GM13976 (cell line): ENCODE measurements at regions not wholly inside any gene's neighbourhood (a gene's known extent, or its start where the extent isn't known, plus 50 kb on each side); places are given as distances from the start of the nearest gene placed in this dataset.

Experiments
- DNase-seq: peaks from one replicate; pipeline ENCODE4 v3.0.0; 2012; ENCODE audit warnings: low spot score
- in situ Hi-C: fragments of 300-500 bp; cut with MboI; formaldehyde crosslinking; loops from one replicate; pipeline ENCODE4 v1.12.0; 2022; ENCODE audit warnings: low sequenced_read_pairs, mixed read lengths, inconsistent platforms; ENCODE audit not compliant: unreplicated experiment
- TF ChIP-seq, protein P1 (sequence below): IDR thresholded peaks from 2 replicates; pipeline ENCODE4 v1.5.1; 2012; ENCODE audit warnings: borderline replicate concordance, mild to moderate bottlenecking; ENCODE audit not compliant: insufficient read depth; ENCODE audit errors: extremely low read depth, missing control alignments, control extremely low read depth

DNA sequence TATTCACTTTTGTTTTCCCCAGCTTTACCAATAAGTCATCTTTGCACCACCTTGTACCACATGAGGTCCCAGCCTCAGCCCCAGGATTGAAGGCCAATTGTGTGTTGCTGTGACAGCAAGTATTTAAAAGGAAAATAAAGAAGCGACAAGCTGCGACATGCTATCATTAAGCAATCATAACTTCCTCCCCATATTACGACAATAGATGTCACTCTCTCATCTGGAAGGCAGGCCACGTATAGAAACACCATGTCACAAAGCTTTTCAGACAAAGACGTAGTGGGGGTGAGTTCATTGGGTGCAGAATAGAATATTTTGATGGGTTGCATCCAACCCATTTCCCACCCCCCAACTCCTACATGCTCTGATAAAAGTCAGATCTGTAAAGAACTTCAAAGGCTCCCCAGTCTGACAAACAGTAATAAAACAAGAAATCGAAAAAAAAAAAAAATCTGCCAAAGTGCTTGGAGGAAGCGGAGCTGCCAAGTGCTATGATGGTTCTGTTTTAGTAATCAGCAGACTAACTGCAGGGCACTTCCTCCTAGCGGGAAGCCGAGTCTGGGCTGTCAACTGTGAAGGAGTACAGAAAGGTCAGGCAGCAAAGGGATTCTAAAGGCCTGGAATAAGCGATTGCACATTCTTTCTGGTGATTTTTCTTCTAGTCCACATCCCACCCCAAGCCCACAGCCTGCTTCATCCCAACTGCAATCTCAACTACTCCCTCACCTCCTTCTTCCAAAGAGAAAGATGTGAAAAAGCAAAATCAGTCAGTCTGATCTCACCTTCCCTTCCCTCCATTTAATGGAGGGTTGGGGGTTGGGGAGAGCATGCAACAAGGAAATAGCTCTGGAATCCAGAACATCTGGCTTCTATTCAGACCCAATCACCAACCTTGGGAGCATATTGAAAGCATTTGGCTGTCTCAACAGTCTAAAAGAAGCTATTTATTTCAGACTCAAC is 131.4 kb upstream of the UBASH3B start:
- TF ChIP-seq, protein P1, sequence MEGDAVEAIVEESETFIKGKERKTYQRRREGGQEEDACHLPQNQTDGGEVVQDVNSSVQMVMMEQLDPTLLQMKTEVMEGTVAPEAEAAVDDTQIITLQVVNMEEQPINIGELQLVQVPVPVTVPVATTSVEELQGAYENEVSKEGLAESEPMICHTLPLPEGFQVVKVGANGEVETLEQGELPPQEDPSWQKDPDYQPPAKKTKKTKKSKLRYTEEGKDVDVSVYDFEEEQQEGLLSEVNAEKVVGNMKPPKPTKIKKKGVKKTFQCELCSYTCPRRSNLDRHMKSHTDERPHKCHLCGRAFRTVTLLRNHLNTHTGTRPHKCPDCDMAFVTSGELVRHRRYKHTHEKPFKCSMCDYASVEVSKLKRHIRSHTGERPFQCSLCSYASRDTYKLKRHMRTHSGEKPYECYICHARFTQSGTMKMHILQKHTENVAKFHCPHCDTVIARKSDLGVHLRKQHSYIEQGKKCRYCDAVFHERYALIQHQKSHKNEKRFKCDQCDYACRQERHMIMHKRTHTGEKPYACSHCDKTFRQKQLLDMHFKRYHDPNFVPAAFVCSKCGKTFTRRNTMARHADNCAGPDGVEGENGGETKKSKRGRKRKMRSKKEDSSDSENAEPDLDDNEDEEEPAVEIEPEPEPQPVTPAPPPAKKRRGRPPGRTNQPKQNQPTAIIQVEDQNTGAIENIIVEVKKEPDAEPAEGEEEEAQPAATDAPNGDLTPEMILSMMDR: no peak
- no peak for DNase-seq

DNA sequence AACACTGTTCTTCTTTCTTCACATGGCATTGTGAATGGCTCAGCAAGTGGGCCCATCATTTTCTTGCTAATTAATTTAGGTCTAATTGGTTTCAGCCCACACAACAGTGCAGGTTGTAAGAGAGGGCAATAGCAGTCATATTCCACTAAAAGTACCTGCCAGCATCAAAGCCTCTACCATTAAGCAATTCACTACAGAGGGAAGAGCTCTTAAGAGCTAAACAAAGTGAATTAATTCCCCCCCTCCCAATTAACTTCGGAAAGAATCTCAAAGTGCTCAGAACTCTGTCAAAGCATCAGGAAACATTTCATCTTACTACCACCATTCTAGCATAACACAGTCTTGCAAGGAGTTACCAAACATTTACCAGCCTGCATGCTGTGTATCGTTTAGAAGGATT is 133.9 kb upstream of the UBASH3B start:
- in situ Hi-C loops: no loop called here
- TF ChIP-seq, protein P1: no peak
- DNase-seq: no peak

More for the DNA sequence above, 131.4 kb upstream of the UBASH3B start:
- in situ Hi-C loops: no loop called here

- in situ Hi-C loops: loop anchor here (10.0 kb wide), 1 partner anchor 863 kb away; no protein-coding TSS in a partner anchor
- DNase-seq: no peak
- TF ChIP-seq, protein P1: no peak
Measured at GRCh38 chr11:122517403-122518379, 137.8 kb upstream of the UBASH3B start.

- in situ Hi-C loops: loop anchor here (10.0 kb wide), 1 partner anchor 862 kb away; no protein-coding TSS in a partner anchor
- DNase-seq: no peak
- TF ChIP-seq, protein P1: no peak
Measured at GRCh38 chr11:122516686-122517085, 138.8 kb upstream of the UBASH3B start.

GRCh38 chr11:122513997-122514396 is 141.5 kb upstream of the UBASH3B start:
- in situ Hi-C loops: loop anchor here (10.0 kb wide), 1 partner anchor 859 kb away; no protein-coding TSS in a partner anchor
- TF ChIP-seq, protein P1: no peak
- DNase-seq: no peak

GRCh38 chr11:122513328-122513727 is 142.2 kb upstream of the UBASH3B start:
- in situ Hi-C loops: loop anchor here (10.0 kb wide), 1 partner anchor 859 kb away; no protein-coding TSS in a partner anchor
- TF ChIP-seq, protein P1: no peak
- DNase-seq: no peak
